GM18519 (cell line): ENCODE measurements at regions not wholly inside any gene's neighbourhood (a gene's known extent, or its start where the extent isn't known, plus 50 kb on each side); places are given as distances from the start of the nearest gene placed in this dataset.
"Not testable (repeated sequence)": the region's sequence is repeated elsewhere in the genome, so short reads cannot be mapped to it uniquely, and the experiment has no call there.

ENCODE experiments used
- ATAC-seq: cut with Tn5 transposase; IDR thresholded peaks from one replicate; pipeline ENCODE4 v1.9.1; 2021; ENCODE audit warnings: mild to moderate bottlenecking, moderate library complexity; ENCODE audit not compliant: unreplicated experiment, low FRiP score

- no peak for ATAC-seq
Observed at GRCh38 chrX:136975684-136976470, 57.9 kb downstream of the GPR101 start.

- no peak for ATAC-seq
Observed at GRCh38 chrX:136967966-136968365, 65.8 kb downstream of the GPR101 start.

- ATAC-seq, result no peak
Observed at GRCh38 chrX:136963973-136964372, 69.8 kb downstream of the GPR101 start.

- no peak for ATAC-seq
Observed at GRCh38 chrX:136961594-136962135, 72.1 kb downstream of the GPR101 start.

- no peak for ATAC-seq
Observed at GRCh38 chrX:136954930-136955329, 74.4 kb upstream of the RBMX start.

GRCh38 chrX:136953867-136954787 is 73.6 kb upstream of the RBMX start:
- peak; percentile 96 for ATAC-seq

GRCh38 chrX:136950211-136950610 is 69.7 kb upstream of the RBMX start:
- no peak for ATAC-seq

GRCh38 chrX:136941396-136942337 is 61.1 kb upstream of the RBMX start:
- no peak for ATAC-seq

- ATAC-seq, result no peak
Observed at GRCh38 chrX:136936183-136936549, 55.6 kb upstream of the RBMX start.

- ATAC-seq, result not testable (repeated sequence)
Observed at GRCh38 chrX:136935533-136936182, 55.1 kb upstream of the RBMX start.

GRCh38 chrX:136934652-136935051 is 54.1 kb upstream of the RBMX start:
- ATAC-seq, result not testable (repeated sequence)

- no peak for ATAC-seq
Observed at GRCh38 chrX:136933611-136934145, 53.2 kb upstream of the RBMX start.

- ATAC-seq, result no peak
Observed at GRCh38 chrX:136931661-136932060, 51.1 kb upstream of the RBMX start.
